TTC549 (cell line): ENCODE measurements at regions not wholly inside any gene's neighbourhood (a gene's known extent, or its start where the extent isn't known, plus 50 kb on each side); places are given as distances from the start of the nearest gene placed in this dataset.

Experiments used
- FAIRE-seq: peaks from 2 replicates; lab custom pipeline; 2012; peaks lifted over from hg19 to GRCh38; lab: Jason Lieb, UNC

GRCh38 chr3:124610130-124610529, 120.1 kb upstream of the UMPS start:
- no peak for FAIRE-seq

GRCh38 chr3:124611520-124611919, 118.7 kb upstream of the UMPS start:
- FAIRE-seq, result no peak

GRCh38 chr3:124615896-124616543, 114.2 kb upstream of the UMPS start:
- no peak for FAIRE-seq

- FAIRE-seq, result no peak
Observed at GRCh38 chr3:124617177-124617576, 113.1 kb upstream of the UMPS start.

- no peak for FAIRE-seq
Observed at GRCh38 chr3:124619887-124620599, 110.2 kb upstream of the UMPS start.

GRCh38 chr3:124620600-124621063, 109.6 kb upstream of the UMPS start:
- FAIRE-seq, result no peak

- FAIRE-seq, result no peak
Observed at GRCh38 chr3:124621498-124621897, 108.8 kb upstream of the UMPS start.

GRCh38 chr3:124625074-124625473, 105.2 kb upstream of the UMPS start:
- FAIRE-seq, result no peak

- FAIRE-seq, result no peak
Observed at GRCh38 chr3:124627501-124627908, 102.7 kb upstream of the UMPS start.

- FAIRE-seq, result no peak
Observed at GRCh38 chr3:124628863-124629262, 101.4 kb upstream of the UMPS start.

GRCh38 chr3:124629497-124629896, 100.8 kb upstream of the UMPS start:
- no peak for FAIRE-seq

- no peak for FAIRE-seq
Observed at GRCh38 chr3:124630960-124631359, 99.3 kb upstream of the UMPS start.

GRCh38 chr3:124631727-124632126, 98.5 kb upstream of the UMPS start:
- FAIRE-seq, result no peak

GRCh38 chr3:124632566-124633140, 97.6 kb upstream of the UMPS start:
- no peak for FAIRE-seq

- no peak for FAIRE-seq
Observed at GRCh38 chr3:124633524-124633923, 96.7 kb upstream of the UMPS start.

- no peak for FAIRE-seq
Observed at GRCh38 chr3:124634210-124635168, 95.8 kb upstream of the UMPS start.

GRCh38 chr3:124635169-124635539, 95.1 kb upstream of the UMPS start:
- no peak for FAIRE-seq

- FAIRE-seq, result no peak
Observed at GRCh38 chr3:124636101-124636862, 94.0 kb upstream of the UMPS start.

- FAIRE-seq, result no peak
Observed at GRCh38 chr3:124636863-124637296, 93.4 kb upstream of the UMPS start.

- no peak for FAIRE-seq
Observed at GRCh38 chr3:124639406-124640237, 90.6 kb upstream of the UMPS start.
